Sigmoid colon (tissue), 4 donors: ENCODE measurements at regions not wholly inside any gene's neighbourhood (a gene's known extent, or its start where the extent isn't known, plus 50 kb on each side); places are given as distances from the start of the nearest gene placed in this dataset.

Experiments
- POLR2AphosphoS5 ChIP-seq, 4 donors: sonication (generic); formaldehyde crosslinking; IDR thresholded peaks; one replicate each; pipeline ENCODE4 v1.6.1; 2017; ENCODE audit warnings: antibody characterized with exemption in 4 of 4
- TF ChIP-seq, protein P1 (sequence below), 4 experiments: fragments of 450-650 bp in 3 of 4; fragments of 200-600 bp in 1 of 4; IDR thresholded peaks; one replicate each; pipeline ENCODE4 v1.5.1; 2016 to 2019; ENCODE audit warnings: antibody characterized with exemption in 4 of 4, mild to moderate bottlenecking in 3 of 4, moderate library complexity in 2 of 4

DNA sequence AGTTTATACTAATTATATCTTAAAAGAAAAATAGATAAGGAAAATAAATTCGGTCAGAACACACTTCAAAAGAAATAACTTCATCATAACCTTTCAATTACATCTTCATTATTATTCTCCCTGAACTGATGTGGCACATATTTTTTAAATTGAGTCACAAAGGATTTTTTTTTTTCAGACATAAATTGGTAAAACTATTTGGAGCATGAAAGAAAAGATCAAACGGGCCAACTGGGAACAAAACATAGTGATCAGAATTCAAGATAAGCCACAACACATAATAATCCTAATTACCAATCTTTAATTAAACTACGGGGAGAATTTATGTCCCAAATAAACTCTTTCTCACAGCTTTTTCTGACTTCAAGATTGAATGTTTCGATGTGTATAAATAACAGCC, 258.2 kb upstream of the MAGI2 start:
- TF ChIP-seq, protein P1, sequence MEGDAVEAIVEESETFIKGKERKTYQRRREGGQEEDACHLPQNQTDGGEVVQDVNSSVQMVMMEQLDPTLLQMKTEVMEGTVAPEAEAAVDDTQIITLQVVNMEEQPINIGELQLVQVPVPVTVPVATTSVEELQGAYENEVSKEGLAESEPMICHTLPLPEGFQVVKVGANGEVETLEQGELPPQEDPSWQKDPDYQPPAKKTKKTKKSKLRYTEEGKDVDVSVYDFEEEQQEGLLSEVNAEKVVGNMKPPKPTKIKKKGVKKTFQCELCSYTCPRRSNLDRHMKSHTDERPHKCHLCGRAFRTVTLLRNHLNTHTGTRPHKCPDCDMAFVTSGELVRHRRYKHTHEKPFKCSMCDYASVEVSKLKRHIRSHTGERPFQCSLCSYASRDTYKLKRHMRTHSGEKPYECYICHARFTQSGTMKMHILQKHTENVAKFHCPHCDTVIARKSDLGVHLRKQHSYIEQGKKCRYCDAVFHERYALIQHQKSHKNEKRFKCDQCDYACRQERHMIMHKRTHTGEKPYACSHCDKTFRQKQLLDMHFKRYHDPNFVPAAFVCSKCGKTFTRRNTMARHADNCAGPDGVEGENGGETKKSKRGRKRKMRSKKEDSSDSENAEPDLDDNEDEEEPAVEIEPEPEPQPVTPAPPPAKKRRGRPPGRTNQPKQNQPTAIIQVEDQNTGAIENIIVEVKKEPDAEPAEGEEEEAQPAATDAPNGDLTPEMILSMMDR (IDR thresholded peaks at IDR 0.05) = no peak
- TF ChIP-seq POLR2AphosphoS5 (IDR thresholded peaks at IDR 0.05) = no peak
